ENCODE measurements at regions not wholly inside any gene's neighbourhood (a gene's known extent, or its start where the extent isn't known, plus 50 kb on each side); places are given as distances from the start of the nearest gene placed in this dataset.

DNA sequence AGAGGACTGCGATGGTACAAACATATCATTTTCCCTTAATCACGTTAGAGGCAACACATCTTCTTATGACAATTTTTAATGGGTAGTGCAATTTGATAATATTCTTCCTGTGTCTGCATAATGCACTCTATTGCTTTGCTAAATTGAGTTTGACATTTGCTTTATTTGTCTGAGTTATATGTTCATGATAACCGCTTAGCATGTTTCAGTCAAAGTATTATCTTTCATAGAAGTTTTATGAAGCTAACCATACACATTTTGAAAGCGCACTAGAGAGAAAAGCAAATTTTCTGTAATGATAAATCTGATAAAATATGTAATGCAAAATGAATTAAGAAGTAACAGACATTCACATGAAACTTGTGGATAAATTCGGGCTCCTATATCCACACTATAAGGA is 1276.9 kb downstream of the ZPLD1 start:
- no peaks in the 10 kb centered on the region for H3K36me3 ChIP-seq
- H3K9me3 ChIP-seq (ENCODE audit: severe bottlenecking), result no peaks in the 10 kb centered on the region
- no peak overlapping the region for H3K4me3 ChIP-seq (ENCODE audit: low read depth, low read length)
- no peak for TF ChIP-seq CTCF (IDR thresholded peaks at IDR 0.05; ENCODE audit: low read depth, low read length)
- no peaks in the 10 kb centered on the region for H3K27me3 ChIP-seq (ENCODE audit: insufficient read depth, low read depth, severe bottlenecking)
- no peak for DNase-seq
- no peak overlapping the region for H3K27ac ChIP-seq

- DNase-seq, result no peak
- no peaks in the 10 kb centered on the region for H3K27me3 ChIP-seq (ENCODE audit: insufficient read depth, low read depth, severe bottlenecking)
- no peak overlapping the region for H3K27ac ChIP-seq
- no peaks in the 10 kb centered on the region for H3K36me3 ChIP-seq
- no peak overlapping the region for H3K4me3 ChIP-seq (ENCODE audit: low read depth, low read length)
- no peak for TF ChIP-seq CTCF (IDR thresholded peaks at IDR 0.05; ENCODE audit: low read depth, low read length)
- no peaks in the 10 kb centered on the region for H3K9me3 ChIP-seq (ENCODE audit: severe bottlenecking)
Measured at GRCh38 chr3:103712320-103713008, 1277.6 kb downstream of the ZPLD1 start.

DNA sequence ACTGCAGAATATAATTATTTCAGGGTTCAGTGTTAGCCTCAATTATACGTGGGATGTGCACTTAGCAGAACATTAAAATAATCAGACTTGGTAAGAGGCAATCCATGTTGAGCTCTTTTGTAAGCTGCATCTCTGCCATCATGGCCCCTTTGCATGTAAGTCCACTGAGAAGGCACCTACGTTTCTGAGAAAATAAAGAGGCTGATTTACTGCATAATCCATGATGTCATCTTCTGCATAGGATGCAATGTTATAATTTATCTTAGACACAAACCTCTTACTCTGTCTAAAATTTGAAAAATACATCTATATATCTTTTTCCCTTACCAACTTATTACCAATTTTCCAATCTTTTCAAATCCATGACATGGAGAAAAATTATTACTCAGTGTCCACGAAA is 1294.7 kb downstream of the ZPLD1 start:
- no peak for TF ChIP-seq CTCF (IDR thresholded peaks at IDR 0.05; ENCODE audit: low read depth, low read length)
- no peaks in the 10 kb centered on the region for H3K27me3 ChIP-seq (ENCODE audit: insufficient read depth, low read depth, severe bottlenecking)
- H3K9me3 ChIP-seq (ENCODE audit: severe bottlenecking), result no peaks in the 10 kb centered on the region
- no peak overlapping the region for H3K4me3 ChIP-seq (ENCODE audit: low read depth, low read length)
- no peak for DNase-seq
- H3K36me3 ChIP-seq, result no peaks in the 10 kb centered on the region
- no peak overlapping the region for H3K27ac ChIP-seq

DNA sequence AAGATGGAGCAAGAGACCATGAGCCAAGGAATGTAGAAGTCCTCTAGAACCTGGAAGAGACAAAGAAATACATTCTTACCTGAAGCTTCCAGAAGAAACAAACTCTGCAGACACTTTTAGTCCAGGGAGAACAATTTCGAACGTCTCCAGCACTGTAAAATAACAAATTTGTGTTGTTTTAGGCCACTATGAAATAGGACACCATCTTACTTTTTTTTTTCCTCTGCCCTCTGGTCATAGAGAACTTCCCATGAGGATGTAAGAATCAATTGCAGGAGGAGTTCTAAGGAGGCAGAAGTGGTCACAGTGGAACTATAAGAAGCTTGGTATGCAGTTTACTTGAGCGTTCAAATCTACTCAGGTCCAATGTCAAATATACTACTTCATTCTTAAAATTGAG is 1295.9 kb downstream of the ZPLD1 start:
- Histone ChIP-seq H3K9me3 (ENCODE audit: severe bottlenecking) (no peaks in the 10 kb centered on the region), H3K27ac (no peak overlapping the region), H3K27me3 (ENCODE audit: insufficient read depth, low read depth, severe bottlenecking) (no peaks in the 10 kb centered on the region), H3K36me3 (no peaks in the 10 kb centered on the region), H3K4me3 (ENCODE audit: low read depth, low read length) (no peak overlapping the region)
- no peak for DNase-seq
- TF ChIP-seq CTCF (IDR thresholded peaks at IDR 0.05; ENCODE audit: low read depth, low read length), result no peak

- no peaks in the 10 kb centered on the region for H3K9me3 ChIP-seq (ENCODE audit: severe bottlenecking)
- no peaks in the 10 kb centered on the region for H3K27me3 ChIP-seq (ENCODE audit: insufficient read depth, low read depth, severe bottlenecking)
- no peak for DNase-seq
- no peak for TF ChIP-seq CTCF (IDR thresholded peaks at IDR 0.05; ENCODE audit: low read depth, low read length)
- H3K4me3 ChIP-seq (ENCODE audit: low read depth, low read length), result no peak overlapping the region
- no peak overlapping the region for H3K27ac ChIP-seq
- no peaks in the 10 kb centered on the region for H3K36me3 ChIP-seq
Measured at GRCh38 chr3:103752986-103753385, 1318.2 kb downstream of the ZPLD1 start.

DNA sequence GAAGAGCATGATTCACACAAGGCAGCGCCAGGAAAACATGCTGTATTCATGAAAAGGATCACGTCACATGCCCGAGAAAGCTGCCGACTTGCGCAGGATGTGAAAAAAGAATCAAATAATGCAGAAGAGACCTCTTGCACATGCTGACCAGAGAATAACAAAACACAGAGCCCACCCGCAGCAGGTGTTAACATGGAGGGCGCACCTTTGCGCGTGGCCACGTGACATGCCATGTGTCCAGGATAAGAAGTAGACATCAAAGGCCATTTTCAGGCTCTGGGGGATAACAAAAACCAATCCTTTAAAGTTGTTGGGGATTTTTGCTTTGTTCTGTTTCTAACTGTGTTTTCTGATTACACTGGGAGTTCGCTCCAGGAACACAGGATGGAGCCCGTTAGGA is 1332.8 kb downstream of the ZPLD1 start:
- Histone ChIP-seq H3K27me3 (ENCODE audit: insufficient read depth, low read depth, severe bottlenecking) (no peaks in the 10 kb centered on the region), H3K36me3 (no peaks in the 10 kb centered on the region), H3K27ac (no peak overlapping the region), H3K4me3 (ENCODE audit: low read depth, low read length) (no peak overlapping the region), H3K9me3 (ENCODE audit: severe bottlenecking) (no peaks in the 10 kb centered on the region)
- TF ChIP-seq CTCF (IDR thresholded peaks at IDR 0.05; ENCODE audit: low read depth, low read length), result no peak
- no peak for DNase-seq
